GM19324 (cell line): ENCODE measurements at regions not wholly inside any gene's neighbourhood (a gene's known extent, or its start where the extent isn't known, plus 50 kb on each side); places are given as distances from the start of the nearest gene placed in this dataset.
"Not testable (repeated sequence)": the region's sequence is repeated elsewhere in the genome, so short reads cannot be mapped to it uniquely, and the experiment has no call there.

ENCODE experiments used
- ATAC-seq: cut with Tn5 transposase; IDR thresholded peaks from one replicate; pipeline ENCODE4 v1.9.1; 2021; ENCODE audit warnings: mild to moderate bottlenecking, moderate library complexity; ENCODE audit not compliant: unreplicated experiment, low FRiP score

DNA sequence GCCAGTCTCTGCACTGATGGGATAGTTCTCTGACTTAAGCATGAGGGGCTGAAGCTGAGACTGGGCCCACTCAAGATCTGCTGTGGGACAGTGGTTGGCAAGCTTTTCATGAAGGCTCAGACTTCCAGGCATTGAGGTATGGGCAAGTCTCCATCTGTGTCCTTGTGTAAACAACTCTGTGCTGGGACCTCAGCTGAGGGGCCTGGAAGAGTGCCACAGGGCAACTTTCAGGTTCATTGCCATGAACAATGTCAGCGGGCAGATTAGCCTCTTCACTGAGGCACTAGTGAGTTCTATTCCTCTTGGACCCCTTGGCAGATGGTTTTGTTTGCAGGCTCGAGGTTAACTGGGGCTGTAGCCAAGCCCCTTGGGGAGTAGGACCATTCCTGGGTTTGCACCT, 127.1 kb downstream of the MRPS30 start:
- ATAC-seq, result no peak

DNA sequence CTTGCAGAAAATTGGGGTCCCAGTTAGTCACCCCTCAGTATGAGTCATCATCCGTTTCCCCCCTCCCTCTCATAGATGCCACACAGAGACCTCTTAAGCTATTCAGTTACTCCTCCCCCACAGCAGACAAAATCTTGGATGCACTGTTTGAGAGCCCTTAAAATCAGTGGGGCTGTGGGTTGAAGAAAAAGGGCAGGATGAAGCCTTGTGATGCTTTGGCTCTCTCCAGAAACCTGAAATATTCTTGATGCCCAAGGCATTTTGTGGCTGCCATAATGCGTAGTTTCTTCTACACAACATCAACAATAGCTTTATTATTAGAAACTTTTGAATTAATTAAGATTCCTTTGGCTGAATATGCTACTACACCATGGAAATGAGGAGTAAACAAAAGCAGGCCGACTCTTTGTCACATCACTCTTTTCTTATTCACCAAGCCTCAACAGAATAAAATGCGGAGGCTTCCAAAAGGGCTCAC, 133.8 kb downstream of the MRPS30 start:
- no peak for ATAC-seq

- no peak for ATAC-seq
These were observed 134.9 kb downstream of the MRPS30 start for GRCh38 chr5:44943647-44944046.

DNA sequence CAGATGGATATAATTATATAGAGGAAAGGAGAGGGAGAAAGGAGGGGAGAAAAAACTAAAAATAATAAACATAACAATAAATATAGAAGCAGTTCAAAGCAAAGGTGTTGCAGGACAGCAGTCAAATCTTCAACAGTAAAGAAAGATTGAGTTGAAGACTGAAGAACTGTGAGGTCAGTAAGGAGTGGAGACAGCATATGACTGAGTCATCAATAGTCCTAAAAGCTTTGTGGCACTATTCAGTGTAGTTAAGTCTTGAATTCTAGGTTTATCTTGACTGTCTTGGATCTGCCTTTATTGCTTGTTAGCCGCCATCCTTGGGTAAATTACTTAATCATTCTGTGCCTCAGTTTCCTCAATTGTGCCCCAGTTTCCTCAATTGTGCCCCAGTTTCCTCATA, 137.0 kb downstream of the MRPS30 start:
- ATAC-seq, result no peak

DNA sequence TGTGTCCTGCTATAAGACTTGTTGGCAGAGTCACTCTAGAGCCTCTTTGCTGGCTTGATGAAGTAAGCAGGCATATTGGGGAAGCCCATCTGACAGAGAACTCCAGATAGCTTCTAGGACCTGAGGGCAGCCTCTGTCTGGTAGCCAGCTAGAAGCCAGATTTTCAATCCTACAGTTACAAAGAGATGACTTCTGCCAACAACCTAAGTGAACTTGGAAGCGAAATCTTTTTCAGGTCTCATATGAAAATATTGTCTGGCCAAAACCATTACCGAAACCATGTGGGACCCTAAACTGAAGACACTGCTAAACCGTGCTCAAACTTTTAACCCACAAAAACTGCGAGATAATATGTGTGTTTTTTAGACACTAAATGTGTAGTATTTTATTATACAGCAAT, 140.9 kb downstream of the MRPS30 start:
- no peak for ATAC-seq

DNA sequence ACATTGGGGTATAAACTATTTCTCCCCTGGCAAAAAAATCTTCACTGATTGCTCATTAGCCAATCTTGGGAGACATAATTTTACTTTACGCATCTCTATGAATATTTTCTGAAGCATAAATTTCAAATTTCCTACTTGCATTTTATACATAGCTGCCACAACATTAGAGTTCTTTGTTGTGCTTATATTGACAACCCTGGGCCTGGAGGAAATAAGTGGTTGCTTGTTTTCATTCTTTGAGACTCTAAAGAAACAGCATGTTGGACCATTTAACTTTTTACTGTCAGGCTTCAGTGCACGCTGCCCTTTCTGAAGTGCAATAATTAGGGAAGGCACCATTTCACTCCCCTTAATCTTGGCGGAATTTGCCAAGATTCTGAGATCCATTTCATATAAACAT, 142.6 kb downstream of the MRPS30 start:
- no peak for ATAC-seq

DNA sequence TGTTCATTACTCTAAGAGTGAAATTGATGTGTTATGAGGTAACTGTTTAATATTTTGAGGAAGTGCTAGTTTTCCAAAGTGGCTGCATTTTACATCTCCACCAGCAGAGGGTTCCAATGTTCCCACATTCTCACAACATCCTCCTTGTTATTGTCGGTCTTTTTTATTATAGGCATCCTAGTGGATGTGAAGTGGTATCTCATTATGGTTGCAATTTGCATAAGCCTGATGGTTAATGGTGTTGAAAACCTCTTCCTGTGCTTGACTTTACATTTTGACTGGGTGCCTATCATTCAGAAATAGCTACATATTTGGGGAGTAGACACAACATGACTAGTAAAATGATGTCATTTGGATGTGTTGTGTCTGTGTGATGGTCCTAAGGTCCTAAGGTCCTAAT, 143.6 kb downstream of the MRPS30 start:
- ATAC-seq, result no peak

GRCh38 chr5:44953078-44953477, 144.3 kb downstream of the MRPS30 start:
- no peak for ATAC-seq

GRCh38 chr5:44958943-44959454, 150.3 kb downstream of the MRPS30 start:
- ATAC-seq, result not testable (repeated sequence)

- no peak for ATAC-seq
These were observed 161.1 kb downstream of the MRPS30 start for GRCh38 chr5:44969825-44970224.

DNA sequence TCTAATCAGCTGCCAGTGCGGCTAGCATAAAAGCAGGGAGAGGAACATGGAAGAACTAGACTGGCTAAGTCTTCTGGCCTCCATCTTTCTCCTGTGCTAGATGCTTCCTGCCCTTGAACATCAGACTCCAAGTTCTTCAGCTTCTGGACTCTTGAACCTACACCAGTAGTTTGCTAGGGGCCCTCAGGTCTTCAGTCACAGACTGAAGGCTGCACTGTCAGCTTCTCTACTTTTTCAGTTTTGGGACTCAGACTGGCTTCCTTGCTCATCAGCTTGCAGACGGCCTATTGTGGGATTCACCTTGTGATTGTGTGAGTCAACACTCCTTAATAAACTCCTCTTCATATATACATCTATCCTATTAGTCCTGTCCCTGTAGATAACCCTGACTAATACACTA, 162.2 kb downstream of the MRPS30 start:
- ATAC-seq, result not testable (repeated sequence)

DNA sequence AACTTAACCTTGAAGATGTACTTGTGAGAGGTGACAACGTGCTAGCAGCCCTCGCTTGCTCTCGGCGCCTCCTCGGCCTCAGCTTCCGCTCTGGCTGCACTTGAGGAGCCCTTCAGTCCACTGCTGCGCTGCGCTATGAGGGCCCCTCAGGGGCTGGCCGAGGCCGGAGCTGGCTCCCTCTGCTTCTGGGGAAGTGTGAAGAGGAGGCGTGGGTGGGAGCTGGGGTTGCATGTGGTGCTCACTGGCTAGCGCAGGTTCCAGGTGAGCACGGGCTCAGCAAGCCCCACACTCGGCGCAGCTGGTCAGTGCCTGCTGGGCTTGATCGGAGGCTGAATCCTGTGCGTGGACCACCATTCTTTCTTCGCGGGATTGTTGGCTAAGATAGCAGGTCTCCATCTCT, 166.1 kb downstream of the MRPS30 start:
- ATAC-seq, result no peak

GRCh38 chr5:44981708-44982107, 173.0 kb downstream of the MRPS30 start:
- no peak for ATAC-seq

DNA sequence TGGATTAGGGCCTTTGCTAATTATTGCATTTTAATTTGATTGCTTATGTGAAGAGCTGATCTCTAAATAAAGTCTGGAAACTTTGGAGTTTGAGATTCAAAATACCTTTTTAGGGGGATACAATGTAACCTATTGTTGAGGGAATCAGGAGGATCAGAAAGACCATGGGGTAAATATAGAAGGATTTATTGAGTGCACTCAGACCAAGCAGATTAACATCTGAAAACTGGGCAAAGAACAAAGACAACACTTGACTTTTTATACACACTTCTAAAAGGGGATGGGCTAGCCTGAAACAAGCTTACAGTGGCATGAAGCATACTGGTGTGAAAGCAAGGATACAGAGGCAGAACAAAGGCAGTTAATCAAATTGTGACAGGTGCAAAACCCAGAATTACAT, 174.3 kb downstream of the MRPS30 start:
- no peak for ATAC-seq

GRCh38 chr5:44987026-44987425, 178.3 kb downstream of the MRPS30 start:
- no peak for ATAC-seq

DNA sequence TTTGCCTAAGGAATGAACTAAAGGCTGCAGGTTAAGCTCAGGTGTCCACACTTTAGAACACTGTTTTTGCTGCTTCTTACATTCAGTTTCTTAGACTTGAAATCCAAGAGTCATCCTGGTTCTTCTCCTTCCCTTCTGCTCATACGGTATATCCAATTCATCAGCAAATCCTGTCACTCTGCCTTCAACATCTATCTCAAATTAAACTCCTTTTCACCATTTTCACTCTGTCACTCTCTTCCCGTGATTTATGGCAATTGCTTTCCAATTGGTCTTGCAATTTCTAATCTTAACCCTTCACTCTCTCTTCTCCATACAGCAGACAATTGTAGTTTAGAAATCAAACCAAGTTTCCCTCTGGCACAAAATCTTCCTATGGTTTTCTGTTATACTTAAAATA, 182.9 kb downstream of the MRPS30 start:
- no peak for ATAC-seq

GRCh38 chr5:44993286-44993685, 184.5 kb downstream of the MRPS30 start:
- ATAC-seq, result no peak

DNA sequence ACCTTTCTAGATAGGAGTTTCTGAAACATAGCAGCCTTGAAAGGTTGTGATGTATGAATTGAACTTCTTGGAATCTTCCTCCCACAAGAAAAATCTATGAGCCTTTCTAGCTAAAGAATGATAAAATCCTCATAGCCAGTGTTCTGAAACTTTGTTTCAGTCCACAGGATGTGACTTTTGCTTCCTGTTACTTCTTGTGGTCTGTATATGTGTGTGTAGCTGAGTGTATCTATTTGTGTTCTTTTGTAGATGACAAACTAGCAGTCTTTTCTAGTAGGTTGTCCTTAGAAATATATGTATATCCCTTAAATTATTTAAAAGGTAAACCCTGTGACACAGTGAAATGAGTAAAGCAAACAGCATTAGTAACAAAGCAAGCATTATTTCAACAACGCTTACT, 188.8 kb downstream of the MRPS30 start:
- ATAC-seq, result no peak

DNA sequence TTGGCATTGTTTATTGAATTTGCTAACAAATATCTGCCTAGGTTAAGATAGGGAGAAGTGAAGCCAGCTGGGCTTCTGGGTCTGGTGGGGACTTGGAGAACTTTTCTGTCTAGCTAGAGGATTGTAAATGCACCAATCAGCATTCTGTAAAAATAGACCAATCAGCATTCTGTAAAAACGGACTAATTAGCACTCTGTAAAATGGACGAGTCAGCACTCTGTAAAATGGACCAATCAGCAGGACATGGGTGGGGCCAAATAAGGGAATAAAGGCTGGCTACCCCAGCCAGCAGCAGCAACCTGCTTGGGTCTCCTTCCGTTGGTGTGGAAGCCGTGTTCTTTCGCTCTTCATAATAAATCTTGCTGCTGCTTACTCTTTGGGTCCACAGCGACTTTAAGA, 198.4 kb downstream of the MRPS30 start:
- not testable (repeated sequence) for ATAC-seq

DNA sequence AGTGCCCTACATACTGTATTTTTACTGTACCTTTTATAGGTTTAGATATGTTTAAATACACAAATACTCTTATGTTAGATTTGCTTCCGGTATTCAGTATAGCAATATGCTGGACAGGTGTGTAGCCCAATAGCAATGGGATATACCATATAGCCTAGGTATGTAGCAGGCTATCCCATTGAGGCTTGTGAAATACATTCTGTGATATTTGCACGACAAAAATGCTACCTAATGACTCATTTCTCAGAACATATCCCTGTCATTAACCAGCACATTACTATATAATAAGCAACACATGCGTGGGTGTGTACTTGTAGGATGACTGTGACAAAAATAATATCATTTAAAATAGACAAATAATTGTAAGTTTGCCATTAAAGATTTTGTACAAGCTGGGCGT, 208.8 kb downstream of the MRPS30 start:
- ATAC-seq, result no peak

DNA sequence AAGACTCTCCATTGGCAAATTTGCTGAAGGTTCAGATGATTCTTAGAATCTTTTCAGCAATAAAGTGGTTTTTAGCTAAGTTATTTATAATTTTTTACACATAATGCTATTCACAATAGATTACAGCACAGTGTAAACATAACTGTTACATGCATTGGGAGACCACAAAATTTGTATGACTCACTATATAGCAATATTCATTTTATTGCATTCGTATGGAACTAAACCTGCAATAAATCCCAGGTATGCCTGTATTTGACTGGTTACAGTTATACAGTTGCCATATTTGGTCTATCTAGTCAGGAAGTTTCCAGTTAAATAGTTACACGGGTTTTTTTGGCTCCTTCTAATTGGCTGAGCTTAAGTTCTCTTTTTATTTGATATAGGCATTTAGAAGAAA, 220.8 kb downstream of the MRPS30 start:
- no peak for ATAC-seq

GRCh38 chr5:45035991-45036390, 227.2 kb downstream of the MRPS30 start:
- no peak for ATAC-seq

DNA sequence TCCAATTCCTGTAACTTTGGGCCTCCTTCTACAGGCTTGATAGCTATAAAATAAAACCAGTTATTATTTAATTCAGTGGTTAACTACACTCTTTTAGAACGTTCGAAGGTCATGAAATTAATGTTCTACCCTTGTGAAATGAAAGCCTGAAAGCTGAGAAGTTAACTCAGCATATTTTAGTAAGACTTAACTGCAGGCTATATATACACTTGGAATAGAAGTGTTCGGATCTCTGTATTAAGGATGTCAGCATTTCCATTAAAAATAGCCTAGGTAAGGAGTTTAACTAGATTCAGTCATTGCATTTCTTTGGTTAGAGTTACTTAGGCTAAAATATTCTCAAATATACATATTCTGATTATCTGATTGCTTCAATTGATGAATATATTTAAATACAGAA, 229.2 kb downstream of the MRPS30 start:
- ATAC-seq, result no peak
